ENCODE measurements at regions not wholly inside any gene's neighbourhood (a gene's known extent, or its start where the extent isn't known, plus 50 kb on each side); places are given as distances from the start of the nearest gene placed in this dataset.

DNA sequence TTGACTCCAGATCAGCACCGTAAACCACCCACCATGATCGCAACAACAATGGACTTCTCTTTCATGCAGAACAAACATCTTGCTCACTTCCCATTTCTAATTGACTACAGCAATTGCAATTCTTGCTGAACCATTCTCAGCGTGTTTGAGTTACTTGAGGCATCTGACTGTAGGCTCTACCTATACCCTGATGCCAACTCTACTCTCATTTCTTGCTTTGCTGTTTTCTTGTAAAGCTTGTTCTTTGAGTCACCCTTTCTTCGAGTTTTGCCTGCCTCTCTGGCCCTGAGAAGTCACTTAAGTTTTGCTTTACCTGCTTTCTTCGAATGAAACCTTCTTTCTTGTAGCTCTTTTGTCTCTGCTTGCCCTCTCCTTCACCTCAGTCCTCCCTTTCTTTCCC, 160.5 kb upstream of the RND3 start:
- Histone ChIP-seq H3K36me3 (ENCODE audit: control insufficient read depth, insufficient read depth, low read length) (no peaks in the 10 kb centered on the region), H3K27me3 (replicated peaks; ENCODE audit: control insufficient read depth, insufficient read depth, low read length, poor library complexity, severe bottlenecking) (no peaks in the 10 kb centered on the region), H3K9me3 (ENCODE audit: control insufficient read depth, low read length) (no peaks in the 10 kb centered on the region), H3K27ac (ENCODE audit: insufficient read depth, low read length, poor library complexity, severe bottlenecking) (no peak overlapping the region), H3K4me3 (ENCODE audit: insufficient read depth, low read depth, low read length, poor library complexity, severe bottlenecking) (no peak overlapping the region), H3K4me1 (ENCODE audit: control insufficient read depth, insufficient read depth, low read length, poor library complexity, severe bottlenecking) (no peaks in the 10 kb centered on the region)
- no peak for DNase-seq

- H3K27ac ChIP-seq (ENCODE audit: insufficient read depth, low read length, poor library complexity, severe bottlenecking), result no peak overlapping the region
Observed at GRCh38 chr2:150646746-150647145, 159.3 kb upstream of the RND3 start.

DNA sequence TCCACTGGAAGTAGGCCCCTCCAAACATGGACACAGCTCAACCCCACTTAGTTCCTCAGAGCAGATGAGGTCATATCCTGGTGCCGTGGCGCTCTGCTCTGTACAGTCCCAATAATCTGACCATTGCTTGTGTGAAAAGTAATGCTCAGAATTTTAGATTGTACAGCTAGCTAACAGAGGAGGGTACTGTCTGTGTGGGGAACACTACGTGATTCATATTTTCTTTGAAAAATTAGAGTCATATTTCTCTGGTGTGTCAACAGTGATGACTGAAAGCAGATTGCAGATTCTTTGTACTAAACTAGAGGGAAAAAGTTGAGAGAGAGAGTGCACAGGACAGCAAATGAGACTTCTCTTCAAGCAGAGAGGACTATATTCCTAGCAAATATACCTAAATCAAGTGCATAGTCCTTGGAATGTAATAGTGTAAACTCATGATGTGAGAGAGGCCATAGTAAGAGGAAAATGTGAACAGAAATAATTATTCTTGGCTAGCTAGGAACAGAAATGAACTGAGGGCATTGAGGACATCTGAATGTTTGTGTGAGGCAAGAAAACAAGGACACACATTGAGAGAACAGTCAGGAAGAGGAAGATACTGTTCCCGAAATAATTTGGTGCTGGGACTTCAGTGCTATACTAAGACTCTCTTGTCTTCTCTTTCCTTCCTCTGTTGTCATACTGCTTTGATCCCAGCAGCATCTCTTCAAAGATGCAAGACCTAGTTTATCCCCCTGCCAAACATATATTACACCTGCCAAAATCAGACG, 157.0 kb upstream of the RND3 start:
- no peaks in the 10 kb centered on the region for H3K36me3 ChIP-seq (ENCODE audit: control insufficient read depth, insufficient read depth, low read length)

More at GRCh38 chr2:150646746-150647145, 159.3 kb upstream of the RND3 start:
- H3K4me3 ChIP-seq (ENCODE audit: insufficient read depth, low read depth, low read length, poor library complexity, severe bottlenecking), result no peak overlapping the region
- H3K36me3 ChIP-seq (ENCODE audit: control insufficient read depth, insufficient read depth, low read length), result no peaks in the 10 kb centered on the region
- DNase-seq, result no peak
- H3K27me3 ChIP-seq (replicated peaks; ENCODE audit: control insufficient read depth, insufficient read depth, low read length, poor library complexity, severe bottlenecking), result no peaks in the 10 kb centered on the region
- no peaks in the 10 kb centered on the region for H3K9me3 ChIP-seq (ENCODE audit: control insufficient read depth, low read length)
- H3K4me1 ChIP-seq (ENCODE audit: control insufficient read depth, insufficient read depth, low read length, poor library complexity, severe bottlenecking), result no peaks in the 10 kb centered on the region

DNA sequence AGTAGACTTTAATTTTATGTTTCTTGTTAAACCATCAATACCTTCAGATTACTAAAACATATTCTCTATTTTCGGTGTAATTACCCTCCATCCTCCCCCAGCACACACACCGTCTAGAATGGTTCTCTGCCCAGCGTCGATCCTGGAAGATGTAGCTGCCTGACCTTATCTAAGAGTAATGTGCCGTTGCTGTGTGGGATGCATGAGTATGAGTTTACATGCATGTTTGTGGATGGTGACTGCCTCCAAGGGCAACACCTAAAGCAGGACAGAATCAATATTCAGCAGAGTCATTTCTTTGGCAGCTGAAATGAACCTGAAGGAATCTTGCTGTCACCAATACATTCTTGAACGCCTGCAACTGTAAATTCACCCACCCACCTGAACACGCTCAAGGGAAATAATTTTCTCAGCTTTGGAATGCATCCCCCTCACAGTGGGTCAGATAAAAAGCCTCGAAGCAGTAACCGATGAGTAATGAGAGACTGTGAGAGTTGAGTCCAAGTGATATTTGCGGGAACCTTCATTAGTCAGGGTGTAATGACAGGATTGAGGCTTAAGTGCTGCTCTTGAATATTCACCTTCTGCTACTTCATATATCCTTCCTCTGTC, 155.8 kb upstream of the RND3 start:
- DNase-seq, result no peak
- no peak overlapping the region for H3K27ac ChIP-seq (ENCODE audit: insufficient read depth, low read length, poor library complexity, severe bottlenecking)
- H3K4me3 ChIP-seq (ENCODE audit: insufficient read depth, low read depth, low read length, poor library complexity, severe bottlenecking), result no peak overlapping the region
- H3K27me3 ChIP-seq (replicated peaks; ENCODE audit: control insufficient read depth, insufficient read depth, low read length, poor library complexity, severe bottlenecking), result no peaks in the 10 kb centered on the region
- H3K9me3 ChIP-seq (ENCODE audit: control insufficient read depth, low read length), result no peaks in the 10 kb centered on the region
- no peaks in the 10 kb centered on the region for H3K36me3 ChIP-seq (ENCODE audit: control insufficient read depth, insufficient read depth, low read length)
- H3K4me1 ChIP-seq (ENCODE audit: control insufficient read depth, insufficient read depth, low read length, poor library complexity, severe bottlenecking), result no peaks in the 10 kb centered on the region

More for the DNA sequence above, 157.0 kb upstream of the RND3 start:
- DNase-seq, result no peak
- no peaks in the 10 kb centered on the region for H3K27me3 ChIP-seq (replicated peaks; ENCODE audit: control insufficient read depth, insufficient read depth, low read length, poor library complexity, severe bottlenecking)
- no peak overlapping the region for H3K4me3 ChIP-seq (ENCODE audit: insufficient read depth, low read depth, low read length, poor library complexity, severe bottlenecking)
- no peaks in the 10 kb centered on the region for H3K9me3 ChIP-seq (ENCODE audit: control insufficient read depth, low read length)
- no peaks in the 10 kb centered on the region for H3K4me1 ChIP-seq (ENCODE audit: control insufficient read depth, insufficient read depth, low read length, poor library complexity, severe bottlenecking)
- H3K27ac ChIP-seq (ENCODE audit: insufficient read depth, low read length, poor library complexity, severe bottlenecking), result no peak overlapping the region

DNA sequence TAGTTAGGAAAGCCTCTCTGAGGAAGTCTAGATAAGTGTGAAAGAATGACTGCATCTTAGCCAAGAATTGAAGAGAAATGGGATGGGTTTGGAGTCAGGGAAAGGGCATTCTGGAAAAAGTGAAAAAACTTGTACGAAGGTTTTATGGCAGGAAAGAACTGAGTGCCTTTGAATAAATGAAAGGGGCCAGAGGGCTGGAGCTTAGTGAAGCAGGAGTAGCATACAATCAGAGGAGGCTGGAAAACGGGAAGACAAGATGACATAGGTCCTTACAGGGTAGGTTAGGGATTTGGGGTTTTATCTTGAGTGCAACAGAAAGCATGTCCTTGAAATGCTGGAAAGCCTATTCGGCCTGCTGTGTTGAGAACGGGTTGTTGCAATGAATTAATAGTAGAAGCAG, 152.6 kb upstream of the RND3 start:
- Histone ChIP-seq H3K4me1 (ENCODE audit: control insufficient read depth, insufficient read depth, low read length, poor library complexity, severe bottlenecking) (no peaks in the 10 kb centered on the region), H3K27ac (ENCODE audit: insufficient read depth, low read length, poor library complexity, severe bottlenecking) (no peak overlapping the region)
- no peak for DNase-seq

GRCh38 chr2:150639383-150639782, 151.9 kb upstream of the RND3 start:
- no peak for DNase-seq
- Histone ChIP-seq H3K27me3 (replicated peaks; ENCODE audit: control insufficient read depth, insufficient read depth, low read length, poor library complexity, severe bottlenecking) (no peaks in the 10 kb centered on the region), H3K36me3 (ENCODE audit: control insufficient read depth, insufficient read depth, low read length) (no peaks in the 10 kb centered on the region), H3K27ac (ENCODE audit: insufficient read depth, low read length, poor library complexity, severe bottlenecking) (no peak overlapping the region), H3K4me1 (ENCODE audit: control insufficient read depth, insufficient read depth, low read length, poor library complexity, severe bottlenecking) (no peaks in the 10 kb centered on the region), H3K9me3 (ENCODE audit: control insufficient read depth, low read length) (no peaks in the 10 kb centered on the region), H3K4me3 (ENCODE audit: insufficient read depth, low read depth, low read length, poor library complexity, severe bottlenecking) (no peak overlapping the region)

More for the DNA sequence above, 152.6 kb upstream of the RND3 start:
- Histone ChIP-seq H3K36me3 (ENCODE audit: control insufficient read depth, insufficient read depth, low read length) (no peaks in the 10 kb centered on the region), H3K27me3 (replicated peaks; ENCODE audit: control insufficient read depth, insufficient read depth, low read length, poor library complexity, severe bottlenecking) (no peaks in the 10 kb centered on the region), H3K4me3 (ENCODE audit: insufficient read depth, low read depth, low read length, poor library complexity, severe bottlenecking) (no peak overlapping the region), H3K9me3 (ENCODE audit: control insufficient read depth, low read length) (no peaks in the 10 kb centered on the region)

DNA sequence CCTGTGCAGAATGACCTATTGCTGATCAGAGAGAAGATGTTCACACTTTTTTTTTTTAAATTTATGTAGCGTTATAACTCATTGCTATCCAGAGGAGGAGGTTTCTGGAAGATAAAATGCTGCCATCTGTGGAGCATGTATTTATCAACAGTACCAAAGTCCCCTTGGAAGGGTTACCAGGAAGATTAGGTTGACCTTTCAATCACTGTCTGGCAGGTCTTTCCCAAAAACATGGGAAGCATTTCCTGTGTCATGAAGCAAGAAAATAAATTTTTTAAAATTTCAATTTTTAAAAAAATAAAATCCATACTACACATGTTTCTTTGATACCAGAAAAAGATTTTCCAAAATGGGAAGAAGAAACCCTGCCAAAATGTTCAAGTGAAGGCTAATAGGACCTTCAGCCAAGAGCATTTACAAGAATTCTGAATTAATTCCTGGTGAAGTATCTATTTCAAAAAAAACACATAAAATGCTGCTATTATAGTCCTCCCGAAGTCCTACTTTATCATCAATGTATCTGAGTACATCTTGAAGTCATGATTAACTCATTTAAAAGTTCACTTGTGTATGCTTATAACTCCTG, 143.9 kb upstream of the RND3 start:
- Histone ChIP-seq H3K9me3 (ENCODE audit: control insufficient read depth, low read length) (no peaks in the 10 kb centered on the region), H3K4me3 (ENCODE audit: insufficient read depth, low read depth, low read length, poor library complexity, severe bottlenecking) (no peak overlapping the region), H3K27ac (ENCODE audit: insufficient read depth, low read length, poor library complexity, severe bottlenecking) (no peak overlapping the region), H3K4me1 (ENCODE audit: control insufficient read depth, insufficient read depth, low read length, poor library complexity, severe bottlenecking) (no peaks in the 10 kb centered on the region), H3K36me3 (ENCODE audit: control insufficient read depth, insufficient read depth, low read length) (no peaks in the 10 kb centered on the region), H3K27me3 (replicated peaks; ENCODE audit: control insufficient read depth, insufficient read depth, low read length, poor library complexity, severe bottlenecking) (no peaks in the 10 kb centered on the region)
- no peak for DNase-seq

DNA sequence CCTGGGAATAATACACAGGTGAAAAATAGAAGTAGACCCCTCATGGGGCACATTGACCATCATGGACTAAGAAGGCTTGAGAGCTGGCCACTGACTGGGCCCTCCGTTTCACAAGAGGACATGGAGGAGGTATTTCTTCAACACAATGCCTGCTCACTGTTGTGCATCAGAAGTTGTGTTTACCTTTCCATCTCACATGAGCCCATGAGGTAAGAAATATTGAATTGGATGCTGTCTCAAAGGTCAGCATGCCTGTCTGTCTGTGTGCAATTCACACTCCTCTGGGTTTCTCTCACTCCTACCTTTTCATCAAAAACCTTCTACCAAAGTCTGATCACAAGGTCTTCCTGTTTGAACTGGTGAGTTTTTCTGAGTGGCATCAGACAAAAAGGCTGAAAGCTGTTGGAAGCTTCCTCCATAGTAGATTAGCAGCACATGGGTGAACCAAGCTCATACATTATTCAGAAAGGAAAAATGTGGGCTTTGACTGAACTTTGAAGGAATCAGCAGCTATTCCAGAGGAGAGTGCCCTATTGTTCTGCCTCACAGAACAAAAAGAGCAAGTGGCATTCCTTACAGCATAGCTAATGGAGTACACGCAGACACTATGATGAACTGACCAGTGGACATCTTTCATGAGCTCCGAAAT, 143.2 kb upstream of the RND3 start:
- DNase-seq, result no peak
- H3K4me3 ChIP-seq (ENCODE audit: insufficient read depth, low read depth, low read length, poor library complexity, severe bottlenecking), result no peak overlapping the region

DNA sequence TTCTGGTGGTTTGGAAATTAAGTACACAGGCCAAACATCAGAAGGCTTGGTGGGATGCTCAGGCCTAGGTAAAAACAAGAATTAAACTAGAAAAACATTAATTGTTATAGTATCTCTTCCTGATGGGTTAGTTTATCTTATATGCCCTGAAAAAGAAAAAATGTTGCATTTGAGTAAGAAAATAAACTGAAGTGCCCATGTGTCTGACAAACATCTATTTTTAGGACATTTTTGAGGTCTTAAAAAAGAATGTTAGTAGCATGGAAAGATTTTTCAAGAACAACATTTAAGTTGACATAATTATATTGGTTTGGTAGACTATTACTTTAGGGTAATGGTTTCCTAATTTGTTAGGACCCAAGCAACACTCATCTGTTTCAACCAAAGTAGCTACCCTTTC, 140.1 kb upstream of the RND3 start:
- H3K4me3 ChIP-seq (ENCODE audit: insufficient read depth, low read depth, low read length, poor library complexity, severe bottlenecking), result no peak overlapping the region
- H3K4me1 ChIP-seq (ENCODE audit: control insufficient read depth, insufficient read depth, low read length, poor library complexity, severe bottlenecking), result no peaks in the 10 kb centered on the region
- DNase-seq, result no peak
- H3K27me3 ChIP-seq (replicated peaks; ENCODE audit: control insufficient read depth, insufficient read depth, low read length, poor library complexity, severe bottlenecking), result no peaks in the 10 kb centered on the region
- H3K36me3 ChIP-seq (ENCODE audit: control insufficient read depth, insufficient read depth, low read length), result no peaks in the 10 kb centered on the region
- H3K27ac ChIP-seq (ENCODE audit: insufficient read depth, low read length, poor library complexity, severe bottlenecking), result no peak overlapping the region
- H3K9me3 ChIP-seq (ENCODE audit: control insufficient read depth, low read length), result no peaks in the 10 kb centered on the region

More for the DNA sequence above, 143.2 kb upstream of the RND3 start:
- no peak overlapping the region for H3K27ac ChIP-seq (ENCODE audit: insufficient read depth, low read length, poor library complexity, severe bottlenecking)
- no peaks in the 10 kb centered on the region for H3K27me3 ChIP-seq (replicated peaks; ENCODE audit: control insufficient read depth, insufficient read depth, low read length, poor library complexity, severe bottlenecking)
- no peaks in the 10 kb centered on the region for H3K9me3 ChIP-seq (ENCODE audit: control insufficient read depth, low read length)
- H3K4me1 ChIP-seq (ENCODE audit: control insufficient read depth, insufficient read depth, low read length, poor library complexity, severe bottlenecking), result no peaks in the 10 kb centered on the region
- no peaks in the 10 kb centered on the region for H3K36me3 ChIP-seq (ENCODE audit: control insufficient read depth, insufficient read depth, low read length)

DNA sequence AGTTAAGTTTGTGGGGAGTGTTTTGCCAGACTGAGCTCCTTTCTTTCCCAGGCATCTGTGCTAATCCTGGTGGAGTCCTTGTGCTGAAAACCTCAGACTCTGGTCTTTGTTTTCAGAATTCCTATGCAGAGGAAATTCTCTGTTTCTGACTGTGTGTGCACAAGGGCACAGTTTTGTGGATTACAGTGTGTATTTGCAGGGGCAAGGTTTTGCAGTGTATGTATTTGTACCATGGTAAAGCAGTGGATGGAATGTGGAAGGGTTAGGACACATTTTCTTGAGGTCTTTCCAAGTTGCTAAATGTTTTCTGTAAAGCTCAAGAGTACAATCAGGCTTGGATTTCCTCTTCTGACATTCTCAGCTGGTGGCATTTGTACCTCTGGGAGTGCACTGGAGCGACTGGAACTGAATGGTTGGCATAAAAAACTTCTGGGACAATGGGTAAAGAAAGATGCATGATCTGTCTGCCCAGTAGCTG, 139.5 kb upstream of the RND3 start:
- H3K27me3 ChIP-seq (replicated peaks; ENCODE audit: control insufficient read depth, insufficient read depth, low read length, poor library complexity, severe bottlenecking), result no peaks in the 10 kb centered on the region
- no peaks in the 10 kb centered on the region for H3K9me3 ChIP-seq (ENCODE audit: control insufficient read depth, low read length)
- no peak overlapping the region for H3K4me3 ChIP-seq (ENCODE audit: insufficient read depth, low read depth, low read length, poor library complexity, severe bottlenecking)
- no peak for DNase-seq
- H3K27ac ChIP-seq (ENCODE audit: insufficient read depth, low read length, poor library complexity, severe bottlenecking), result no peak overlapping the region
- no peaks in the 10 kb centered on the region for H3K4me1 ChIP-seq (ENCODE audit: control insufficient read depth, insufficient read depth, low read length, poor library complexity, severe bottlenecking)
- no peaks in the 10 kb centered on the region for H3K36me3 ChIP-seq (ENCODE audit: control insufficient read depth, insufficient read depth, low read length)

Data from effector memory CD4-positive, alpha-beta T cell (primary cell).